Transverse colon (tissue), 3 donors: ENCODE measurements at regions not wholly inside any gene's neighbourhood (a gene's known extent, or its start where the extent isn't known, plus 50 kb on each side); places are given as distances from the start of the nearest gene placed in this dataset.

Source experiments
- EP300 ChIP-seq: sonication (generic); formaldehyde crosslinking; IDR thresholded peaks from one replicate; pipeline ENCODE4 v1.6.1; 2017; ENCODE audit warnings: antibody characterized with exemption, low read depth
- POLR2A ChIP-seq: fragments of 450-650 bp; IDR thresholded peaks from one replicate; pipeline ENCODE4 v1.6.1; 2016; ENCODE audit warnings: antibody characterized with exemption, mild to moderate bottlenecking, moderate library complexity
- TF ChIP-seq, protein P1 (sequence below), 5 experiments: fragments of 200-600 bp in 3 of 5; fragments of 450-650 bp in 2 of 5; sonication (generic) in 3 of 5; IDR thresholded peaks; 1 replicate in 2 of 5; 2 replicates in 3 of 5; pipeline ENCODE4 v1.5.1; 2016 to 2017; ENCODE audit warnings: antibody characterized with exemption in 5 of 5, inconsistent platforms in 3 of 5, mild to moderate bottlenecking in 2 of 5, moderate library complexity in 1 of 5

DNA sequence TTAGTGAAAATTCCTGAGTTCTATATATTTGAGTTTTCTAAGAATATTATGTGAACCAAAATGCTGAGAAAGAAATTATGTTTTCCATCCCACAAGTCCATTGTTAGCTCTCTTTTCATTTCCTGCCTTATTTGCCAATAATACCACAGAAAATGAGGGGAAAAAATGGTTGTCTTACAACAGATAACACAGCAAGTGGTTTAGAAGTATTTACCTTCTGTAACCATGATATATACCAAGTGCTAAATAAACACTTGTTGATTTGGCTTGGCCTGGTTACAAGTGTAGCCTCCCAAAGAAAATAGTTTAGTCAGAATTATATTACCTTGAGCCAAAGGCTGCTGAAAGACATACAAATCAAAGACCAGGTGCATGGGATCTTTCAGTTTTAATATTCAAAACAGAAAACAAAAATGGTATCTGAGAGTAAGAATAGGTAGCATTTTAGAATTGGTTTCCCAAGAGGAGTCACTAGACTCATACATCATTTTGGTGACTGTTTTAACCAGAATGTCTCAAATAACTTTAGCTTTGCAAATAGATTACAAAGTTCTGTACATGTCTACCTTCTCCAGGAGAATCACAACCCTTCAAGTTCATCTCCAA is 439.8 kb upstream of the DYNLRB2 start:
- TF ChIP-seq, protein P1, sequence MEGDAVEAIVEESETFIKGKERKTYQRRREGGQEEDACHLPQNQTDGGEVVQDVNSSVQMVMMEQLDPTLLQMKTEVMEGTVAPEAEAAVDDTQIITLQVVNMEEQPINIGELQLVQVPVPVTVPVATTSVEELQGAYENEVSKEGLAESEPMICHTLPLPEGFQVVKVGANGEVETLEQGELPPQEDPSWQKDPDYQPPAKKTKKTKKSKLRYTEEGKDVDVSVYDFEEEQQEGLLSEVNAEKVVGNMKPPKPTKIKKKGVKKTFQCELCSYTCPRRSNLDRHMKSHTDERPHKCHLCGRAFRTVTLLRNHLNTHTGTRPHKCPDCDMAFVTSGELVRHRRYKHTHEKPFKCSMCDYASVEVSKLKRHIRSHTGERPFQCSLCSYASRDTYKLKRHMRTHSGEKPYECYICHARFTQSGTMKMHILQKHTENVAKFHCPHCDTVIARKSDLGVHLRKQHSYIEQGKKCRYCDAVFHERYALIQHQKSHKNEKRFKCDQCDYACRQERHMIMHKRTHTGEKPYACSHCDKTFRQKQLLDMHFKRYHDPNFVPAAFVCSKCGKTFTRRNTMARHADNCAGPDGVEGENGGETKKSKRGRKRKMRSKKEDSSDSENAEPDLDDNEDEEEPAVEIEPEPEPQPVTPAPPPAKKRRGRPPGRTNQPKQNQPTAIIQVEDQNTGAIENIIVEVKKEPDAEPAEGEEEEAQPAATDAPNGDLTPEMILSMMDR (IDR thresholded peaks at IDR 0.05) = no peak
- no peak for TF ChIP-seq EP300
- TF ChIP-seq POLR2A = no peak
